ENCODE measurements at regions not wholly inside any gene's neighbourhood (a gene's known extent, or its start where the extent isn't known, plus 50 kb on each side); places are given as distances from the start of the nearest gene placed in this dataset.

- in situ Hi-C loops (cut with MboI; ENCODE audit: low pct_unique_long_range_greater_than_20kb, low sequenced_read_pairs, unreplicated experiment): no loop called here
- no peak for DNase-seq (ENCODE audit: low spot score)
- no peak for TF ChIP-seq CTCF (IDR thresholded peaks at IDR 0.05; ENCODE audit: extremely low read depth, insufficient read depth, missing control alignments)
Measured at GRCh38 chr15:25068696-25069095, 113.9 kb downstream of the SNRPN start.

- in situ Hi-C loops (cut with MboI; ENCODE audit: low pct_unique_long_range_greater_than_20kb, low sequenced_read_pairs, unreplicated experiment): no loop called here
- no peak for TF ChIP-seq CTCF (IDR thresholded peaks at IDR 0.05; ENCODE audit: extremely low read depth, insufficient read depth, missing control alignments)
- DNase-seq (ENCODE audit: low spot score): no peak
Measured at GRCh38 chr15:25070353-25070963, 115.7 kb downstream of the SNRPN start.

- in situ Hi-C loops (cut with MboI; ENCODE audit: low pct_unique_long_range_greater_than_20kb, low sequenced_read_pairs, unreplicated experiment): no loop called here
Measured at GRCh38 chr15:25072857-25073476, 118.2 kb downstream of the SNRPN start.

DNA sequence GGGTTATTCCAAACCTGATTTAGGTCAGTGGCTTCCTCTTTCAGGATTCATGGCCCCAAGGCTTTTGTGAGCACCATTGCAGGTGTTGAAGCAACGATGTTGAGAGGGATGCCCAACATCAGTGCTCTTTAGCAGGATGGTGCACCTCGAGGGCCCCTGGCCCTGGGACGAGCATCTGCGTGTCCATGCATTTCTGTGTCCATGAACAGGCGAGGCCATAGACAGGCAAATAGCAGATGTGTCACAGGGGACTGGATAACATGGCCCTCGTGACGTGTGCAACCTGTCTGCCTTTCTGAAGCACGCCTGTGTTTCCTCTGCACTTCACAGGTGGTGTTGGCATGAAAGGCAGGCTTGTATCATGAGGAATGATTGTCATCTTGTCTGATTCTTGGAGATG is 132.3 kb downstream of the SNRPN start:
- in situ Hi-C loops (cut with MboI; ENCODE audit: low pct_unique_long_range_greater_than_20kb, low sequenced_read_pairs, unreplicated experiment): no loop called here
- TF ChIP-seq CTCF (IDR thresholded peaks at IDR 0.05; ENCODE audit: extremely low read depth, insufficient read depth, missing control alignments): no peak
- DNase-seq (ENCODE audit: low spot score): no peak

More at GRCh38 chr15:25072857-25073476, 118.2 kb downstream of the SNRPN start:
- DNase-seq (ENCODE audit: low spot score): no peak
- no peak for TF ChIP-seq CTCF (IDR thresholded peaks at IDR 0.05; ENCODE audit: extremely low read depth, insufficient read depth, missing control alignments)

DNA sequence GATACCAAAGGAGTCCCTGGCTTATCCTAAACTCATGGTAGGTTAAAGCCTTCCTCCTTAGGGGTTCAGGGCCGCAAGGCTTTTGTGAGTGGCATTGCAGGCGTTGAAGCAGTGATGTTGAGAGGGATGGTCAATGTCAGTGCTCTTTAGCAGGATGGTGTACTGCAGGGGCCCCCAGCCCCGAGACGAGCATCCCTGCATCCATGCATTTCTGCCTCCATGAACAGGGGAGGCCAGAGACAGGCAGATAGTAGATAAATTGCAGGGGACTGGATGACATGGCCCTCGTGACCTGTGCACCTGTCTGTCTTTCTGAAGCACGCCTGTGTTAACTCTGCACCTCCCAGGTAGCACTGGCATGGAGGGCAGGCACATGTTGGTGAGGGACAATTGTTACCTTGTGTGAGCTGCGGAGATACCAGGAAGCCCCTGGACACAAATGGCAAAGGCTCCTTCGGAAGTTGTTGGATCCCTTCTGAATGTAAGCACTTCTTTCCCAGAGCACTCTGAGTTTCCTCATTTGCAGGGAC is 133.5 kb downstream of the SNRPN start:
- TF ChIP-seq CTCF (IDR thresholded peaks at IDR 0.05; ENCODE audit: extremely low read depth, insufficient read depth, missing control alignments): no peak
- no peak for DNase-seq (ENCODE audit: low spot score)
- in situ Hi-C loops (cut with MboI; ENCODE audit: low pct_unique_long_range_greater_than_20kb, low sequenced_read_pairs, unreplicated experiment): no loop called here

DNA sequence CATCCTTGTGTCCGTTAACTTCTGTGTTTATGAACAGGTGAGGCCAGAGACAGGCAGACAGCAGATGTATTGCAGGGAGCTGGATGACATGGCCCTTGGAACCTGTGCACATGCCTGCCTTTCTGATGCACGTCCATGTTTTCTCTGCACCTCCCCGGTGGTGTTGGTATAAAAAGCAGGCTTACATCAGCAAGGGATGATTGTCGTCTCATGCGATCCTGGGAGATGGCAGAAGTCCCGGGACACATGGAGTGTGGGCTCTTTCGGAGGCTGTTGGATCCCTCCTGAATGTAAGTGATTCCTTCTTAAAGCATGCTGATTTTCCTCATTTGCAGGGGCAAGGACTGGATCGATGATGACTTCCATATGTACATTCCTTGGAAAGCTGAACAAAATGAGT is 134.8 kb downstream of the SNRPN start:
- in situ Hi-C loops (cut with MboI; ENCODE audit: low pct_unique_long_range_greater_than_20kb, low sequenced_read_pairs, unreplicated experiment): no loop called here
- TF ChIP-seq CTCF (IDR thresholded peaks at IDR 0.05; ENCODE audit: extremely low read depth, insufficient read depth, missing control alignments): no peak
- DNase-seq (ENCODE audit: low spot score): no peak

Data from GM13977 (cell line).